Heart right ventricle (tissue), 16 donors: ENCODE measurements at regions not wholly inside any gene's neighbourhood (a gene's known extent, or its start where the extent isn't known, plus 50 kb on each side); places are given as distances from the start of the nearest gene placed in this dataset.
"Not testable (repeated sequence)": the region's sequence is repeated elsewhere in the genome, so short reads cannot be mapped to it uniquely, and the experiment has no call there.

Experiments
- ATAC-seq, 8 donors: fragments of 200-7000 bp; cut with Tn5 transposase; one replicate each; pipeline ENCODE4 v1.9.1; 2020; ENCODE audit warnings: mild to moderate bottlenecking in 8 of 8, moderate library complexity in 8 of 8, moderate number of reproducible peaks in 1 of 8
- DNase-seq, 2 donors: peaks; one replicate each; pipeline ENCODE4 v3.0.0-alpha.2; 2020
- H3K27ac ChIP-seq, 10 donors: fragments of 200-600 bp; sonication (generic) in 2 of 10; one replicate each; pipeline versions ENCODE4 v1.5.0 to v1.8.0; 2020 to 2022; ENCODE audit warnings: mild to moderate bottlenecking in 3 of 10
- H3K27me3 ChIP-seq, 7 donors: fragments of 200-600 bp; one replicate each; pipeline ENCODE4 v1.8.0; 2021 to 2022; ENCODE audit warnings: mild to moderate bottlenecking in 2 of 7
- H3K36me3 ChIP-seq, 9 donors: fragments of 200-600 bp; sonication (generic) in 1 of 9; one replicate each; pipeline versions ENCODE4 v1.5.0 to v1.8.0; 2020 to 2022; ENCODE audit warnings: mild to moderate bottlenecking in 2 of 9
- H3K4me1 ChIP-seq, 9 donors: fragments of 200-600 bp; sonication (generic) in 1 of 9; one replicate each; pipeline versions ENCODE4 v1.5.0 to v1.8.0; 2020 to 2022; ENCODE audit warnings: mild to moderate bottlenecking in 4 of 9
- H3K4me3 ChIP-seq, 10 donors: fragments of 200-600 bp; sonication (generic) in 2 of 10; one replicate each; pipeline versions ENCODE4 v1.5.0 to v1.8.0; 2020 to 2022; ENCODE audit warnings: mild to moderate bottlenecking in 7 of 10, moderate library complexity in 2 of 10
- H3K9me3 ChIP-seq, 11 donors: fragments of 200-600 bp in 10 of 11; sonication (generic) in 2 of 11; one replicate each; pipeline versions ENCODE4 v1.5.0 to v1.8.0; 2013 to 2022; ENCODE audit warnings: mild to moderate bottlenecking in 2 of 11, control low read depth in 1 of 11, moderate library complexity in 1 of 11
- CTCF ChIP-seq, 9 donors: fragments of 200-600 bp; sonication (generic) in 2 of 9; IDR thresholded peaks; one replicate each; pipeline versions ENCODE4 v1.5.0 to v1.8.0; 2021 to 2022; ENCODE audit warnings: antibody characterized with exemption in 9 of 9, mild to moderate bottlenecking in 5 of 9, moderate library complexity in 1 of 9
- WGBS, 2 donors: extraction: QIAGEN DNeasy Blood & Tissue Kit; methylation state at CpG; one replicate each; pipeline ENCODE4 v1.1.7; 2013; ENCODE audit warnings: inconsistent platforms in 1 of 2; 5-methylcytosine and 5-hydroxymethylcytosine counted together
- intact Hi-C, 10 donors: fragments of 100-400 bp; cut with DNase I; formaldehyde crosslinking; loops; one replicate each; pipeline versions ENCODE4 v1.11.1 to v1.14.2; 2022
- donor health status: Arrhythmogenic right ventricular cardiomyopathy.
- donor health status: ischemic (EF 13 %, LVEDD 7.1; RV severe dilation, severe dysfunction).
- donor health status: healthy with polysubstance abuse.
- donor health status: DM: no; HTN: yes; CAD: no.
- donor health status: DM: no; HTN: no; CAD: no.
- donor health status: ischemic (EF 25% LVEDD 6.9; RV normal size, moderate dysfunction).
- donor health status: ischemic (EF 25% LVEDD 5.7; RV mildly dilated, moderate dysfunction).
- donor health status: healthy.
- donor health status: DM: yes; HTN: yes; CAD: no.
- donor health status: Ischemic cardiomyopathy.
- donor health status: ischemic (EF 35%, LVEDD 5.7; RV mildly dilated, moderate dysfunction).
- donor health status: nonischemic (EF 11% LVEDD 7.7; RV severe dilation, severe dysfunction).
- donor health status: DM: yes; HTN: yes; CAD: no.
- donor health status: PGD.
- donor health status: ischemic (EF 29% LVEDD 5.4; RV normal size, mild dysfunction).
- donor health status: nonischemic (EF 23%, LVEDD 6.1; RV moderate dilation, normal function).

- ATAC-seq: no peak
- intact Hi-C loops: no loop called here
- no peak overlapping the region for H3K27ac ChIP-seq
These were observed 134.6 kb upstream of the PZP start for GRCh38 chr12:9342614-9343353.

GRCh38 chr12:9341260-9341585, 133.0 kb upstream of the PZP start:
- TF ChIP-seq CTCF (IDR thresholded peaks at IDR 0.05): no peak
- ATAC-seq (no peak), DNase-seq (no peak)
- 95 to 96% methylated on average over 2 of the region's 2 CpGs for WGBS, 2 donors
- Histone ChIP-seq H3K36me3 (no peaks in the 10 kb centered on the region), H3K4me1 (no peaks in the 10 kb centered on the region), H3K4me3 (no peak overlapping the region), H3K27me3 (no peaks in the 10 kb centered on the region), H3K9me3 (peaks cover 0 to 11% (median 3%) of the 10 kb centered on the region in 11 donors), H3K27ac (no peak overlapping the region)
- intact Hi-C loops: no loop called here

More at GRCh38 chr12:9342614-9343353, 134.6 kb upstream of the PZP start:
- WGBS, 2 donors: 85 to 93% methylated on average over 3 of the region's 3 CpGs
- TF ChIP-seq CTCF (IDR thresholded peaks at IDR 0.05): no peak
- Histone ChIP-seq H3K9me3 (no peaks in the 10 kb centered on the region), H3K4me1 (no peaks in the 10 kb centered on the region), H3K4me3 (no peak overlapping the region), H3K36me3 (no peaks in the 10 kb centered on the region), H3K27me3 (no peaks in the 10 kb centered on the region)
- no peak for DNase-seq

GRCh38 chr12:9340422-9341259, 132.4 kb upstream of the PZP start:
- WGBS, 2 donors: 68 to 73% methylated on average over 8 of the region's 8 CpGs
- H3K36me3 ChIP-seq: no peaks in the 10 kb centered on the region
- H3K9me3 ChIP-seq: peaks cover 0 to 16% (median 3%) of the 10 kb centered on the region in 11 donors
- DNase-seq (no peak), ATAC-seq (no peak)
- H3K4me3 ChIP-seq: no peak overlapping the region
- TF ChIP-seq CTCF (IDR thresholded peaks at IDR 0.05): no peak
- no peaks in the 10 kb centered on the region for H3K4me1 ChIP-seq
- no peak overlapping the region for H3K27ac ChIP-seq
- H3K27me3 ChIP-seq: no peaks in the 10 kb centered on the region
- intact Hi-C loops: no loop called here

- Histone ChIP-seq H3K27ac (no peak overlapping the region), H3K27me3 (no peaks in the 10 kb centered on the region)
- intact Hi-C loops: loop anchor here in 4 of 10 donors (10.0 kb wide), 2 partner anchors 367 to 377 kb away; no protein-coding TSS in a partner anchor
These were observed 129.5 kb upstream of the PZP start for GRCh38 chr12:9337656-9338055.

GRCh38 chr12:9336375-9337011, 128.3 kb upstream of the PZP start:
- H3K9me3 ChIP-seq: peaks cover 0 to 16% (median 3%) of the 10 kb centered on the region in 11 donors
- H3K4me1 ChIP-seq, H3K4me3 ChIP-seq, DNase-seq, H3K27ac ChIP-seq, ATAC-seq, H3K27me3 ChIP-seq, H3K36me3 ChIP-seq: not testable (repeated sequence)
- intact Hi-C loops: loop anchor here in 4 of 10 donors (10.0 kb wide), 2 partner anchors 368 to 378 kb away; no protein-coding TSS in a partner anchor
- WGBS, 2 donors: 86 to 88% methylated on average over 7 of the region's 7 CpGs

More at GRCh38 chr12:9337656-9338055, 129.5 kb upstream of the PZP start:
- TF ChIP-seq CTCF (IDR thresholded peaks at IDR 0.05): no peak
- peaks cover 0 to 16% (median 3%) of the 10 kb centered on the region in 11 donors for H3K9me3 ChIP-seq
- no peaks in the 10 kb centered on the region for H3K36me3 ChIP-seq
- ATAC-seq (no peak), DNase-seq (no peak)
- peaks cover 0 to 4% (median 0%) of the 10 kb centered on the region in 9 donors for H3K4me1 ChIP-seq
- H3K4me3 ChIP-seq: no peak overlapping the region
